DND-41 (cell line): ENCODE measurements at regions not wholly inside any gene's neighbourhood (a gene's known extent, or its start where the extent isn't known, plus 50 kb on each side); places are given as distances from the start of the nearest gene placed in this dataset.

Experiments
- ATAC-seq: fragments of 200-7000 bp; cut with Tn5 transposase; 3 replicates; pipeline ENCODE4 v1.9.1; 2021; ENCODE audit warnings: low read depth; ENCODE audit not compliant: insufficient read depth
- DNase-seq: peaks from one replicate; pipeline ENCODE4 v3.0.0-alpha.2; 2020
- H2AFZ ChIP-seq: 2 replicates; pipeline ENCODE4 v1.6.0; 2012; ENCODE audit warnings: low read depth, low read length
- H3K27ac ChIP-seq: 2 replicates; pipeline ENCODE4 v1.5.1; 2012; ENCODE audit warnings: low read length, inconsistent platforms
- H3K27me3 ChIP-seq: fragments of 200-600 bp; sonication (generic); 2 replicates; pipeline ENCODE4 v1.6.0; 2012; ENCODE audit warnings: low read length, mild to moderate bottlenecking, inconsistent platforms; ENCODE audit not compliant: insufficient read depth, poor library complexity
- H3K36me3 ChIP-seq: 2 replicates; pipeline ENCODE4 v1.5.1; 2012; ENCODE audit warnings: low read length, inconsistent platforms; ENCODE audit not compliant: insufficient read depth
- H3K4me1 ChIP-seq: 2 replicates; pipeline ENCODE4 v1.5.1; 2012; ENCODE audit warnings: mild to moderate bottlenecking, low read length; ENCODE audit not compliant: insufficient read depth
- H3K4me2 ChIP-seq: 2 replicates; pipeline ENCODE4 v1.6.0; 2012; ENCODE audit warnings: mild to moderate bottlenecking, moderate library complexity, low read length, inconsistent platforms; ENCODE audit not compliant: insufficient read depth
- H3K4me3 ChIP-seq, 2 experiments: fragments of 200-600 bp in 1 of 2; shearing (Covaris generic) in 1 of 2; 2 replicates each; pipeline ENCODE4 v1.5.1; 2012 to 2016; ENCODE audit warnings: inconsistent platforms in 2 of 2, low read length in 2 of 2, mild to moderate bottlenecking in 2 of 2, low read depth in 1 of 2, moderate library complexity in 1 of 2
- H3K79me2 ChIP-seq: 2 replicates; pipeline ENCODE4 v1.6.0; 2012; ENCODE audit warnings: low read length, inconsistent platforms; ENCODE audit not compliant: insufficient read depth
- H3K9ac ChIP-seq: 2 replicates; pipeline ENCODE4 v1.6.0; 2012; ENCODE audit warnings: low read depth, mild to moderate bottlenecking, inconsistent platforms, low read length, moderate library complexity
- H3K9me3 ChIP-seq: 2 replicates; pipeline ENCODE4 v1.5.1; 2012; ENCODE audit warnings: low read length, moderate library complexity, mild to moderate bottlenecking, inconsistent platforms; ENCODE audit not compliant: insufficient read depth, severe bottlenecking
- H4K20me1 ChIP-seq: 2 replicates; pipeline ENCODE4 v1.6.0; 2012; ENCODE audit warnings: low read length; ENCODE audit not compliant: insufficient read depth
- CTCF ChIP-seq: IDR thresholded peaks from 2 replicates; pipeline ENCODE4 v1.5.1; 2012; ENCODE audit warnings: borderline replicate concordance, low read length, moderate library complexity, mild to moderate bottlenecking; ENCODE audit not compliant: poor library complexity, severe bottlenecking; ENCODE audit errors: extremely low read depth
- EZH2 ChIP-seq: IDR thresholded peaks from 3 replicates; pipeline ENCODE4 v1.6.1; 2012; ENCODE audit warnings: borderline replicate concordance, low read depth, mild to moderate bottlenecking, moderate library complexity, low read length, inconsistent platforms; ENCODE audit not compliant: severe bottlenecking

- Histone ChIP-seq H3K9ac (no peak overlapping the region), H4K20me1 (no peaks in the 10 kb centered on the region), H3K4me2 (no peak overlapping the region), H3K4me1 (no peaks in the 10 kb centered on the region), H3K27me3 (peaks cover 5% of the 10 kb centered on the region), H3K79me2 (no peaks in the 10 kb centered on the region), H3K9me3 (no peaks in the 10 kb centered on the region), H3K36me3 (no peaks in the 10 kb centered on the region), H3K27ac (no peak overlapping the region), H3K4me3 (no peak overlapping the region), H2AFZ (no peak overlapping the region)
- DNase-seq (no peak), ATAC-seq (peak; percentile 27; the same call in 1 of the 3 replicates)
- no peak for TF ChIP-seq CTCF
- TF ChIP-seq EZH2: no peak
Measured at GRCh38 chr2:128982670-128983069, 664.0 kb upstream of the HS6ST1 start.

- H4K20me1 ChIP-seq: no peaks in the 10 kb centered on the region
- no peak overlapping the region for H3K4me2 ChIP-seq
- ATAC-seq: no peak
- no peak overlapping the region for H3K9ac ChIP-seq
- no peak overlapping the region for H3K27ac ChIP-seq
- no peaks in the 10 kb centered on the region for H3K9me3 ChIP-seq
- no peaks in the 10 kb centered on the region for H3K36me3 ChIP-seq
- no peak for TF ChIP-seq EZH2
- no peak for TF ChIP-seq CTCF
- peaks cover 5% of the 10 kb centered on the region for H3K27me3 ChIP-seq
- no peaks in the 10 kb centered on the region for H3K79me2 ChIP-seq
- no peak for DNase-seq
- no peak overlapping the region for H3K4me3 ChIP-seq
- H3K4me1 ChIP-seq: no peaks in the 10 kb centered on the region
- H2AFZ ChIP-seq: no peak overlapping the region
Measured at GRCh38 chr2:128983094-128983493, 664.4 kb upstream of the HS6ST1 start.

DNA sequence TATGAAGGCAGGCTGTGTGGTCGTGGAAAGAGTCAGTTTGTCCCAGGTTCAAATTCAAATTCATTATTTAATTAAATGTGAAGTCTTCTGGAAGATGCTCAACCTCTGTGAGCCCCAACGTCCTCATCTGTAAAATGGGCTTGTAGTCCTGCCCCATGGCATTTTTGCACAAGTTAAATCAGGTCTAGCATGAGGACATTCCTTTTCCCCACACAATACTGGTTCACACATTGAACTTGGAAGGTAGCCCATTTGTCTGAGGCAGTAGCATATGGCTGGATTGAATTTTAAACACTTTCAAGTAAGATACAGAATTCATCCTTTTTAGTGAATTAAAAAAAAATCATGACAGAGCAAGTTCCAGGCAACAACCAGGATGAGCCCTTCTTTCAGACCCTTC, 665.4 kb upstream of the HS6ST1 start:
- Histone ChIP-seq H3K9me3 (no peaks in the 10 kb centered on the region), H4K20me1 (no peaks in the 10 kb centered on the region), H3K9ac (no peak overlapping the region), H3K27ac (no peak overlapping the region), H3K36me3 (no peaks in the 10 kb centered on the region), H3K4me3 (no peak overlapping the region), H3K27me3 (peaks cover 10% of the 10 kb centered on the region), H3K4me2 (no peak overlapping the region), H3K79me2 (no peaks in the 10 kb centered on the region), H2AFZ (no peak overlapping the region), H3K4me1 (no peaks in the 10 kb centered on the region)
- ATAC-seq (no peak), DNase-seq (no peak)
- TF ChIP-seq EZH2: no peak
- no peak for TF ChIP-seq CTCF

- Histone ChIP-seq H3K9ac (no peak overlapping the region), H3K36me3 (no peaks in the 10 kb centered on the region), H4K20me1 (no peaks in the 10 kb centered on the region), H3K27ac (no peak overlapping the region), H3K4me3 (no peak overlapping the region), H3K79me2 (no peaks in the 10 kb centered on the region), H3K4me1 (no peaks in the 10 kb centered on the region), H3K4me2 (no peak overlapping the region), H2AFZ (no peak overlapping the region), H3K27me3 (peaks cover 10% of the 10 kb centered on the region), H3K9me3 (no peaks in the 10 kb centered on the region)
- ATAC-seq (no peak), DNase-seq (no peak)
- TF ChIP-seq EZH2 (no peak), CTCF (no peak)
Measured at GRCh38 chr2:128984855-128985254, 666.2 kb upstream of the HS6ST1 start.
